K562 (cell line): ENCODE measurements at regions not wholly inside any gene's neighbourhood (a gene's known extent, or its start where the extent isn't known, plus 50 kb on each side); places are given as distances from the start of the nearest gene placed in this dataset.

Experiments
- ARNT ChIP-seq, 2 experiments: fragments of 450-650 bp; IDR thresholded peaks; 2 replicates each; pipeline ENCODE4 v1.6.1; 2016; ENCODE audit warnings: mild to moderate bottlenecking in 1 of 2
- BMI1 ChIP-seq: fragments of 150-350 bp; IDR thresholded peaks from 2 replicates; pipeline ENCODE4 v1.6.1; 2014; ENCODE audit warnings: low read length
- E4F1 ChIP-seq: fragments of 250-450 bp; sonication (Bioruptor Pico); IDR thresholded peaks from 2 replicates; pipeline ENCODE4 v1.5.0; 2021; ENCODE audit warnings: mild to moderate bottlenecking, borderline replicate concordance
- ELF1 ChIP-seq: fragments of 200-800 bp; sonication (Bioruptor generic); IDR thresholded peaks from 2 replicates; pipeline ENCODE4 v1.6.1; 2016; ENCODE audit warnings: missing genetic modification characterization, missing compliant biosample characterization
- FOSL1 ChIP-seq: fragments of 200-800 bp; sonication (Bioruptor generic); conservative IDR thresholded peaks from 2 replicates; pipeline ENCODE4 v1.6.1; 2016; ENCODE audit warnings: missing genetic modification characterization, missing compliant biosample characterization
- HEY1 ChIP-seq: fragments of 250-450 bp; sonication (Bioruptor Pico); IDR thresholded peaks from 2 replicates; pipeline ENCODE4 v1.5.0; 2020; ENCODE audit warnings: mild to moderate bottlenecking, moderate library complexity, borderline replicate concordance
- JUNB ChIP-seq: fragments of 450-650 bp; formaldehyde crosslinking; conservative IDR thresholded peaks from 2 replicates; pipeline ENCODE4 v1.4.0; 2020; ENCODE audit warnings: mild to moderate bottlenecking
- JUND ChIP-seq, 2 experiments: IDR thresholded peaks; 2 replicates in 1 of 2; 3 replicates in 1 of 2; pipeline ENCODE4 v1.6.1; 2011; ENCODE audit warnings: borderline replicate concordance in 2 of 2, low read depth in 2 of 2, low read length in 2 of 2, improper control_type of control experiment in 1 of 2, missing biosample characterization in 1 of 2, missing genetic modification characterization in 1 of 2, missing genetic modification reagents in 1 of 2
- MEF2A ChIP-seq: IDR thresholded peaks from 2 replicates; pipeline ENCODE4 v1.6.1; 2011; ENCODE audit warnings: low read depth, mild to moderate bottlenecking, low read length, moderate library complexity; ENCODE audit not compliant: control insufficient read depth
- NR0B1 ChIP-seq: fragments of 450-650 bp; IDR thresholded peaks from one replicate; pipeline ENCODE4 v1.6.1; 2018; ENCODE audit warnings: mild to moderate bottlenecking, moderate library complexity; ENCODE audit not compliant: partially characterized antibody
- NR2C2 ChIP-seq, 2 experiments: fragments of 200-800 bp in 1 of 2; sonication (Bioruptor generic) in 1 of 2; sonication (generic) in 1 of 2; formaldehyde crosslinking in 1 of 2; IDR thresholded peaks; 2 replicates each; pipeline versions ENCODE4 v1.6.1 to v1.8.0; 2016 to 2022; ENCODE audit warnings: mild to moderate bottlenecking in 1 of 2, missing compliant biosample characterization in 1 of 2, missing genetic modification characterization in 1 of 2, missing genetic modification reagents in 1 of 2
- PATZ1 ChIP-seq: fragments of 250-450 bp; sonication (Bioruptor Pico); IDR thresholded peaks from 2 replicates; pipeline ENCODE4 v1.5.0; 2020; ENCODE audit warnings: mild to moderate bottlenecking, borderline replicate concordance
- POLR3G ChIP-seq: IDR thresholded peaks from 2 replicates; pipeline ENCODE4 v1.6.1; 2011; ENCODE audit not compliant: insufficient read length, insufficient replicate concordance; ENCODE audit errors: extremely low read depth
- RBM39 ChIP-seq: fragments of 200-400 bp; formaldehyde crosslinking; optimal IDR thresholded peaks from 2 replicates; pipeline ENCODE3; 2018; ENCODE audit warnings: low read depth, low read length
- SMARCA4 ChIP-seq: fragments of 450-650 bp; IDR thresholded peaks from 2 replicates; pipeline ENCODE4 v1.6.1; 2016
- TOE1 ChIP-seq, 2 experiments: fragments of 450-650 bp in 1 of 2; sonication (generic) in 1 of 2; formaldehyde crosslinking in 1 of 2; IDR thresholded peaks; 2 replicates each; pipeline versions ENCODE4 v1.7.1 to v1.8.0; 2016 to 2022; ENCODE audit warnings: borderline replicate concordance in 2 of 2, mild to moderate bottlenecking in 2 of 2, antibody characterized with exemption in 1 of 2, inconsistent platforms in 1 of 2, low read depth in 1 of 2, missing genetic modification reagents in 1 of 2, moderate library complexity in 1 of 2
- ZNF436 ChIP-seq: fragments of 250-450, 450-650 bp; sonication (Bioruptor Pico); formaldehyde crosslinking; IDR thresholded peaks from 2 replicates; pipeline ENCODE4 v1.7.0; 2020; ENCODE audit warnings: mild to moderate bottlenecking
- ZNF655 ChIP-seq: fragments of 250-450 bp; sonication (Bioruptor Pico); IDR thresholded peaks from 2 replicates; pipeline ENCODE4 v1.5.0; 2021
- ZNF76 ChIP-seq: fragments of 250-450 bp; sonication (Bioruptor Pico); IDR thresholded peaks from 2 replicates; pipeline ENCODE4 v1.4.0; 2020; ENCODE audit warnings: mild to moderate bottlenecking, moderate library complexity, borderline replicate concordance
- ZNF766 ChIP-seq: fragments of 200-800 bp; sonication (Bioruptor generic); conservative IDR thresholded peaks from 2 replicates; pipeline ENCODE4 v1.6.1; 2016; ENCODE audit warnings: missing genetic modification characterization, missing compliant biosample characterization

- TF ChIP-seq HEY1 (CRISPR knock-in tag) (peak; percentile 99), E4F1 (peak; percentile 94), RBM39 (no peak), JUNB (CRISPR knock-in tag) (peak; percentile 97), ELF1 (tag) (peak; percentile 36; the same call in 1 of the 2 replicates), ZNF76 (CRISPR knock-in tag) (peak; percentile 100), MEF2A (no peak), FOSL1 (tag) (peak; percentile 76), ZNF655 (CRISPR knock-in tag) (peak; percentile 98), ZNF766 (peak; percentile 100), NR0B1 (no peak), BMI1 (no peak), ARNT (IDR thresholded peaks at IDR 0.05) (no peak), NR2C2 (CRISPR knock-in tag; IDR thresholded peaks at IDR 0.05) (no peak), NR2C2 (tag; IDR thresholded peaks at IDR 0.05) (peak; percentile 97), PATZ1 (CRISPR knock-in tag) (peak; percentile 100), JUND (IDR thresholded peaks at IDR 0.05; ENCODE audit: borderline replicate concordance, low read depth, low read length) (peak; percentile 70), JUND (tag; IDR thresholded peaks at IDR 0.05; ENCODE audit: borderline replicate concordance, low read depth, low read length) (peak; percentile 77; the same call in 2 of the 3 replicates), ZNF436 (peak; percentile 41; the same call in 1 of the 2 replicates), SMARCA4 (no peak), POLR3G (no peak), TOE1 (IDR thresholded peaks at IDR 0.05; ENCODE audit: borderline replicate concordance) (no peak), TOE1 (CRISPR knock-in tag; IDR thresholded peaks at IDR 0.05; ENCODE audit: borderline replicate concordance, low read depth) (no peak)
These were observed 163.4 kb downstream of the ICE1 start (continued) for GRCh38 chr5:5585751-5586341.
